ENCODE measurements at regions not wholly inside any gene's neighbourhood (a gene's known extent, or its start where the extent isn't known, plus 50 kb on each side); places are given as distances from the start of the nearest gene placed in this dataset.
"Not testable (repeated sequence)": the region's sequence is repeated elsewhere in the genome, so short reads cannot be mapped to it uniquely, and the experiment has no call there.

DNA sequence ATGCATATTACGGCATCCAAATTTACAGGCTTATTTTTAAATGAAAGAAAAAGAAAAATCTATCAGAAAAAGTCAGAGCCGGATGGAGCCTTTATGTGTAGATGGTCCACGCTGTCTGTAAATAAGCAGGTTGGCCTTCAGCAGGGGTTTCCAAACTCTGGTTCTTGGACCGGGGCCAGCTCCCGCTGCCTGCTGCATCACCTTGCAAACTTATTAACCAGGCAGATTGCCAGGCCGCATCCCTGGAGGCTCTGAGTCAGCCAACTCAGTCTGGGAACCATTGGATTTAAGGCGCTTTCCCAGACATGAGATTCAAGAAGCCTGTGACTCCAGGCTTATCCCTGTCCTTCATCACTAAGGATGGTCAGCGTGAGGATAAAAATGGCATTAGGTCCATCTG lies 212.4 kb downstream of the OPA1 start:
- no peak for DNase-seq

DNA sequence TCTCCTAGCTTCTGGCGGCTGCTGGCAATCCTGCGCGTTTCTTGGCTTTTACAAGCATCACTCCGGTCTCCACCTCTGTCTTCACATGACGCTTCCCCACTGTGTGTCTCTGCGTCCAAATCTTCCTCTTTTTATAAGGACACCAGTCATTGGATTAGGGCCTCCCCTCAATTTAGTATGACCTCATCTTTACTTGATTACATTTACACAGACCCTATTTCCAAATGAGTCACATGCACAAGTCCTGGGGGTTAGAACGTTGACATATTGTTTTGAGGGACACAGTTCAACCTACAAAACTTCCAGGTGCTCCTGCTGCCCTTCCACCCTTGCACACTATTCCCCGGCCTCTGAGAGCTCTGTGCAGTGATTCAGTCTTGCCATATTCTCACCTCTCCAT lies 215.3 kb downstream of the OPA1 start:
- no peak for DNase-seq

DNA sequence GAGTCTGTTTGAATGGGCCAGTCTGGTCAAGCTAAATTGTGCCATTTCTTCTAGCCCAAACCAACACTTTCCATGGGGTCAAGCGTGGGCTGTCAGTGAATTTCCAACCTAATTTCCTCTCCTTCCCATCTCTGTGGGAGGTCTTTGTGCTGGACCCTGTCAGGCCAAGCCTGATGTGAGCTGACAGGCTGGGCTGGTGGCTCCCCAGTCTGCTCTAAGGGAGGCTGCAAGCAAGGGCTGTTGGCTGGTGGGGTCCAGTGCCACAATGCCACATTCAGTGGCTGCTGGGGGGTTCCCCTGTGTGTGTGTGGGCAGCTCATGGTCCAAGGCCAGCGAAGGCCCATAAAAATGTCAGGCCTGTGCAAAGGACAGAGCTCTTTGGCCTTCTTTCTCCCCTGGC lies 216.1 kb downstream of the OPA1 start:
- DNase-seq, result no peak

DNA sequence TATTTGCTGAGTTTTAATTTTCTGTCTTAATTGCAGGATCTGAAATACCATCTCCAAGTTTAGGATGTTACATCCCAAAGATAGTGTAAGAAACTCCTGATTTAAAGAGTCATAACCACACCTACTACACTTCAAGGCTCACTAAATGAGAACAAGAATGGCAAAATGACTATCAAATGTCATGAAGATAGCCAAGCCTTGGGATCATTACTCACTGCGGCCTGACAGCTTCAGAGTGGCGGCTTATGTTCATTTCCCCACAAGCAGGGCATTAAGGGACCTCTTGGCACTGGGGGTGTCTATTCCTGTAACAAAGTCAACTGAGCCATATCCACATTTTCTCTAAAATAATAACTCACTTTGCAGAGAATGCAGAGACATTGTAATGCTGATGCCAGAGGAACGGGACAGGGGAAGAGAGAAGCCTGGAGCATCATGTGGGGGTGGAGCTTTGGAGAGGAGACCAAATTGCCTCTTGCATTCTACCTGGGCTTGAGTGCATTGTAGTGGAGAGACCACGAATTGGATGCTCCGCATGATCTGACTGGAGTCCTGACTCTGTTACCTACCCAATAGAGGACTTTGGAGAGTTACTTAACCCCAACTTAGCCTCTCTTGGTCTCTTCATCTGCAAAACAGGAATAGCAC lies 219.2 kb downstream of the OPA1 start:
- DNase-seq, result no peak

DNA sequence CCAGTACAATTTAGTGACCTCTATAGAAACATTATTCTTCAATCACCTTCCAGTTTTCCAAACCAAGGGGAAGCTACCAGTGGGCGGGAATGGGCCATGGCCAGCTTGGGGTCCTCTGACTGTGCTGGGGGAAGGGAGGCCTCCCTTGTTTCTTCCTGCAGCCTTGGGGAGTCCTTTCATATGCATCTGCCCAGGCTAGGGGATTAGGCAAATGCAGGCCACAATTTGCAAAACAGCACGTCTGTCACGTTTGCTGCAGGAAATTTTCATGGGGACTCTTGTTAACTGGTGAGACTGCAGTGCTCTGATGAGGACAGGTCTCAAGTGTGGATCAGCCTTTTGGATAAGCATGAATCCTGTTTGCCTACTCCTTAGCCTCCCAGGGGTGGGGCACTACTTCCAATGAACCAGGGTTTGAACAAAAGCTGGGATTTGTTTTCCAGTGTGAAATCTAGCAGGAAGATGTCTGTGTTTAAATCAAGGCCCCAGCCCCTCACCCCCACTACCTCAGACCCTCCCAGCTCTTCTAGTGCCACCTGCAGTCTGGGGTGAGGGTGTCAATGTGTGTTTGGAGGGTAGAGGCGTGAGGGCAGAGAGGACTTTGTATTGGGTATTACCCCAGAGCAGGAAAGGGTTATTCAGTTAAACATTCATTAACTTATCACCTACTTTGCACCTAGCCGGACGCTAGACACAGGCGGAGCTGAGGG lies 219.9 kb downstream of the OPA1 start:
- DNase-seq, result no peak

DNA sequence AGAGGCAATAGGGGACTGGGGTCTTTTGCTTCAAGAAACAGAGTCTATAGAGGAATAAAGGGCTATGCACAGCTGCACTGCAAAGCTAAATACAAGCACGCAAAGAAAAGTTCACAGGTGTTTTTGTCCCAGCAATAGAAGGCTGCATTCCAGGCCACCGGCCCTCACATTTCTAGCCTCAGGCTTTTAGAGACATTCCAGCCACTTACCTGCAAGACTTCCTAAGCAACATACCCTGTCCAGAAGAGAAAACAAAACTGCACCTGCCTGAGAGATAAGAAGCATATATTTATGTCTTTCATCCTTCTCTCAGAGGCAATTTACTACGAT lies 220.5 kb downstream of the OPA1 start:
- DNase-seq, result no peak

DNA sequence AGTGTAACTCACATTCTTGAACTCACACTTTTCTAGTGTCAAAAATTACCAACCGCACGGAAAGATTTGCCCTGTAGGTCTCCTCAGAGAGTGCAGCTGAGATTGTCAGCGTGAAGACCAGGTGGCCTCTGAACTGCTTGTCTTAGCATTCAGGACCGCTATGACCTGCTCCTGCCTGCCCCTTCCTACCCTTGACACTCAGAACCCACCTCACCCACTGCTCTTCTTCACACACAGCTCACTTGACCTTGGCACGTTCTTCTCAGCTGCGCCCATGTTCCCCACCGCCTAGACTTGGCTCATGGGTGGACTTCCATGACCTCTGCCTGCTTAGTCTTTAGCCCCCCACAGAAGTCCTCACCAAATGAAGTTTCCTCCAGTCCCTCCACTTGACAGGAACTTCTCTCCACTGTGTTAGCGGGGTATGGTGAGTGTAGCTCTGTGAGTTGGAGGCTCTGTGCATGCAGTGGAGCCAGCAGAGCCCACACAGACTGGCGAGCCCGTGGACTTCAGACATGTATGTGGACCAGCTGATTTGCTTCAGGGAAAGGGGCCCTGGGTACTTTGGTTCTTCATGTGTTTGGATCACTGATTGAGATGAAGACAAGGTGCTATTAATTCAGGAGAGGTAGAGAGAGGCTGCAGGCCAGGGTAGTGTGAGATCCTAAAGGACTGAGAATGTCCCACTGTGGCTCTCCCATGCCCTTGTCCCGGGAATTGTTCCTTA lies 221.3 kb downstream of the OPA1 start:
- no peak for DNase-seq

DNA sequence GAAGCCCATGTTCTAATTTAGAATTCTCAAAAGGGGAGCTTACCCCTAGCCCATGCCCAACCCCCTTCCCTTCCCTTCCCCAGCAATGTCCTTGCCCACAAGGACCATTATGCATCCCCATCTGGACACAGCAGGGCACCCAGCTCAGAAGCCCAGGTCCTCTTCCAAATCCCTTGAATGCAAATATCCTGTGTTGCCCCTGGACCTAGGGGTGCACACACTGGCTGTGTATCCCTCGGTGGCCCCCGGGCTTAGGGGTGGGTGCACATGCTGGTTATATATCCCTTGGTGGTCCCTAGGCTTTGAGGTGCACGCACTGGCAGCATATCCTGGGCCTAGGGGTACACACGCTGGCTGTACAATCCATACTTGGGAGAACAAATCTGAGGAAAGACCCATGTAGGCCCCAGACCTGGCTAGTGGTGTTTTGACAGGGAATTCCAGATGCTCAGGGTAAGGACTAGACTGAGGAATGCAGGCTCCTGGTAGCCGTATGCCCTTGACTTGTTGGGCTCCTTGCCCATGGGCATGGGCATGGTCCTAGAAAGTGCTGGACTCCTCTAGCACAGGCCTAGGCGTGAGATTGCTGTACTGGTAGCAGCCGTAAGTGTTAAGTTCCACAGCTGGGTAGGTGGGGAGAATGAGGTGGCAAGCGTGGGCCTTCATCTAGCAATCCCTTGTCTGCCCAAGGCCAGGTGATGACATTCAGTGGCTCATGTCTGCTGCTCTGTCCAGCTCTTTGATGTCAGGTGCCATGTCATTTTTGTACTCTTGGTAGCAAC lies 222.4 kb downstream of the OPA1 start:
- DNase-seq, result no peak

DNA sequence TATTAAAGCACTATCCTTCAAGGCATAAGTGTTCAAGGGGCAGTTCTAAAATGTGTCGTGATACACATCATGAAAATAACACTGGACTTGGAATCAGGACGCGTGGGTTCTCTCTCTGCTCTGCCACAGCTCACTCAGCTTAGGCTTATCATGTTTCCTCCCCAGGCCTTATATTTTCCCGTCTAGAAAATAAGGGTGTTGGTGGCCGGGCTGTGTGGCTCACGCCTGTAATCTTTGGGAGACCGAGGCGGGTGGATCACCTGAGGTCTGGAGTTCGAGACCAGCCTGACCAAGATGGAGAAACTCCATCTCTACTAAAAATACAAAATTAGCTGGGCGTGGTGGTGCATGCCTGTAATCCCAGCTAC lies 223.0 kb downstream of the OPA1 start:
- DNase-seq, result no peak

DNA sequence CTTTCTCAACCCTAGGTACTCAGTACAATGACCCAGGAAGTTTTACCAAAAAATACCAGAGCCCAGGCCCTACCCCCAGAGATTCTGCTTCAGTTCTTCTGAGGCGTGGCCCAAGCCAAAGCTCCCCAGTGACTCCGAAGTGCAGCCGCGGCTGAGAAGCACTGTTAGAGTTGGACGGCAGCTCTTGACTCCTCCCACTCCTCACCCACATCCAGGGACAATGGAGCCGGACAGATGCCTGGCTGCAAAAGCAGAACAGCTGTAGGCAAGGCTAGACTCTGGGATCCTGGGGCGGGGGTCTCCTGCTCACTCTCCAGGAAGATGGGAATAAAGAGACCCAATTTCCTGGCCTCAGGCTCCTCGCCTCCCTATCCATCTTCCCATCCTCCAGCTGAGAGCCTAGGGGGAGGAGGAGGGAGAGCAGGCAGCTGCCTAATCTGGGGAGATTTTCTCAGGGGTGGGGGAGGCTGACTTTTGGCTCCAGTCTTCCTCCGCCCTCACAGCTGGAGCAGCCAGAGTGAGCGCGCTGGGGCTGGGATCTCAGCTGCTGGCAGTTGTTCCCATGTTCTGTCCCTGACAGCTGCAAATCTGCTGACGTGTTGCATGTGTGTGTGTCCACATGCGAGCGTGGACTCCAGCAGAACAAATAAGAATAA lies 223.8 kb downstream of the OPA1 start:
- DNase-seq, result no peak

DNA sequence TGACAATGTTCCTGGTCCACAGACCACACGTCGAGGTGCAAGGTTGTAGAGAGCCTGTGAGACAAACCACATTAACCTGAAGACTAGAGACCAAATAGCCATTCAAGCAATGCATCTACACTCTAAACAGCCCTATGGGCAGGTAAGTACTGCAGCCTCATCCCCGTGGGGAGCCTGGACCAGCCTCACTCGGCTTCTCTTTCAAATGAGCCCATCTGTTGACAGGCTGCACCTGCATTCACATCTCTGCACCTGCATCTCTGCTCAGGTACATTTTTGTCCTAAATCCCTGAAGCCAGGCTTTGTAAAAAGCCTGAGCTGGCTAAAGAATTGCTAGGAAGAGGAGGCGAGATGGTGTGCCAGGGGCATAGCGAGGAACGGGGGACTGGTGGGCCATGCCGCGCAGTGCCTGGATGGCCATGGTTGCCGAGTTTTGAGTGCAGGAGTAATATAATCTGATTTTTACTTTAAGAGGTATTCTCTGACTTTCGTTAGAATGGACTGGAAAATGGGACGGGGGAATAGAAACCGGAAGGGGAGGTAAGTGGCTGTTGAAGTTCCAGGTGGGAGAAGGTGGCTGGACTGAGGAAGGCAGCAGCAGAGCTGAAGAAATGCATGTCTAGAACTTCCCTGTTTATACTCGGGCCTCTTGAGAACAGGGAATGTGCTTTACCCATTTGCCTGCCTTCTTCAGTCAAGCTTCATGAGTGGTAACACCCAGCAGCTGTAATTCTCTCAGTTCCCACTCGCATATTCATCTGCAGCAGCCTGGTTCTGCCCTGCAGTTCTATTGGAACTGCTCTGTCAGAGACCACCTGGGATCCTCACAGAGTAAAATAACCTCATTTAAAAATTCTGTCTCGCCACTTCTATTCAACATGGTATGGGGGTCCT lies 226.4 kb downstream of the OPA1 start:
- DNase-seq, result no peak

DNA sequence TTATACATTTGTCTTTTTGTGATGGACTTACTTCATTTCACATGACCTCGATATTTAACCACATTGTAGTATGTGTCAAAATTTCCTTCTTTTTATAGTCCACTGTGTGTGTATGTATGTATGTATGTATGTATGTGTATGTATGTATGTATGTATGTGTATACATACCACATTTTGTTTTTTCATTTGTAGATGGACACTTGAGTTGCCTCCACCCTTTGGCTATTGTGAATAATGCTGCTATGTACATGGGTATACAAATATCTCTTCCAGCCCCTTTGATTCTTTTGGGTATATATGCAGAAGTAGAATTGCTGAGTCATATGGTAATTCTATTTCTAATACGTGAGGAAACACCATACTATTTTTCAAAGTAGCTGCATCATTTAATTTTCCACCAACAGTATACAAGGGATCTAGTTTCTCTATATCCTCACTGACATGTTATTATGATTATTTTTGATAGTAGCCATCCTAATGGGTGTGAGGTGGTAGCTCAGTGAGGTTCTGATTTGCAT lies 228.2 kb downstream of the OPA1 start:
- DNase-seq, result no peak

DNA sequence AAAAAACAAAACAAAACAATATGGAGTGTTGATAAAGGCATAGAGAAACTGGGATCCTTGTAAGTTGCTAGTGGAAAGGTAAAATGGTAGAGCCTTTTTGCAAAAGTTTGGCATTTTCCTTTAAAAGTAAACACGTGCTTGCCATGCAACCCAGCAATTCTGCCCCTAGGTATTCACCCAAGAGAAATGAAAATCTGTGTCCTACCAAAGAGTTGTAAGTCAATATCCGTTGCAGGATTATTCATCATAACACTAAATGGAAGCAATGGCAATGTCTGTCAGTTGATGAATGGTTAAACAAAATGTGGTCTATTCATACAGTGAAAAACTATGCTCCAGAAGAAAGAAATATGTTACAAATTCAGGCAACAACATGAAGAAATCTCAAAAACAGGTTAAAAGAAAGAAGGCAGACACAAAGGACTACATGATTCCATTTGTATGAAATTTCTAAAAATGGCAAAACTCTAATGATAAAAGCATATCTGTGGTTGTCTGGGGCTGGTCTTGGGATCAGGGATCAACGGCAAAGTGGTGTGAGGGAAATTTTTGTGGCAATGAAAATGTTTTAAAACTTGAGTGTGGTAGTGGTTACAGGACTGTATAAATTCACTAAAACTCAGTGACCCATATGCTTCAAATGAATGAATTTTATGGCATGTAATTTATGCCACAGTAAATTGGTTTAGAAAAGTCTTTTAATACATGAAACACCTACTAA lies 229.6 kb downstream of the OPA1 start:
- DNase-seq, result no peak

DNA sequence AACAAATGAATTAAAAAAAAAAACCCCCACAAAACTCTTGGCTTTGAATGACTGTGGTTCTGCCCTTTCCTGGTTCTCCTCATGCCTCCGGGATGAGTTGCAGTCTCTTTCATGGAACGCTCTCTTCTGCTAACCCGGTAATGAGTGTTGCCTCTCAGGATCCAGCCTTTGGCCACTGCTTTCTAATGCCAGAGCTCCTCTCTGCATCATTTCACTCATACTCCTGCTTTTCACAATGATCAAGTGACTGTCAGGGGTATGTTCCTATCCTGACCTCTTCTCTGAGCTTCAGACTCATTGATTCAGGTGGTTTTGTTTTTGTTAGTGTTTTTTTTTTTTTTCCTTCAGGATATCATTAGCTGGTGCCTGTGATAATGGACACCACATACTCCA lies 230.2 kb downstream of the OPA1 start:
- DNase-seq, result not testable (repeated sequence)

DNA sequence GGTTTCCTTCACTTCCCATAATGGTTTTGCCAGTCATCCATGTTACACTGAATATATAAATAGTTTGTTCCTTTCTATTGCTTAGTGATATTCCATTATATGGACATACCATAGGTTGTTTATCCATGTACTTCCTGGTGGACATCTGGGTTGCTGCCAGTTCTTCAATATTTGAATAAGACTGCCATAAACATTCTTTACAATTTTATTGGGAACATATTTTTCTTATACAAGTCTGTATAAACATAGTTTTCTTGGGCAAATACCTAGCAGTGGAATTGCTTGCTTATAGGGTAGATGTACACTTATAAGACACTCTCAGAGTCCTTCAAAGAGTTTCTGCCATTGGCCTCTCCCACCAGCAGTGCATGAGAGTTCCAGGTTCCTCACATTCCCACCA lies 231.4 kb downstream of the OPA1 start:
- DNase-seq, result no peak

DNA sequence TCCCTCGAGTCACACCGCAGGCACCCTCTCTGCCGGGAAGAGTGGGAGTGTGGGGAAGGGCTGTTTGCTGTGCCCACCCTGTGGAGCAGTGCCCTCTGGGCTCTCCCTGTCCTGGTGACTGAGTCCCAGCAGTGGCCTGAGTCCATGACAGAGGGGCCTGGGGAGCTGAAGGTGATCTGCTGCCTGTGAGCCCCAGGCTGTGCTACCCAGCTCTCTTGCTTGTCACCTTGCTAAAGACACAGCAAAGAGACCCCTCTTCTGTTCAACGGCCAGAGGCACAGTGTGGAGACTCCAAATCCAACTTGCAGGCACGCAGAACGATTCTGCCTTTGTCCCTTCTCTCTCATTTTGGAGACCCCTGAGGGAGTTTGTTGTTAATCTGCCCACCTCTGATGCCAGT lies 232.6 kb downstream of the OPA1 start:
- DNase-seq, result no peak

DNA sequence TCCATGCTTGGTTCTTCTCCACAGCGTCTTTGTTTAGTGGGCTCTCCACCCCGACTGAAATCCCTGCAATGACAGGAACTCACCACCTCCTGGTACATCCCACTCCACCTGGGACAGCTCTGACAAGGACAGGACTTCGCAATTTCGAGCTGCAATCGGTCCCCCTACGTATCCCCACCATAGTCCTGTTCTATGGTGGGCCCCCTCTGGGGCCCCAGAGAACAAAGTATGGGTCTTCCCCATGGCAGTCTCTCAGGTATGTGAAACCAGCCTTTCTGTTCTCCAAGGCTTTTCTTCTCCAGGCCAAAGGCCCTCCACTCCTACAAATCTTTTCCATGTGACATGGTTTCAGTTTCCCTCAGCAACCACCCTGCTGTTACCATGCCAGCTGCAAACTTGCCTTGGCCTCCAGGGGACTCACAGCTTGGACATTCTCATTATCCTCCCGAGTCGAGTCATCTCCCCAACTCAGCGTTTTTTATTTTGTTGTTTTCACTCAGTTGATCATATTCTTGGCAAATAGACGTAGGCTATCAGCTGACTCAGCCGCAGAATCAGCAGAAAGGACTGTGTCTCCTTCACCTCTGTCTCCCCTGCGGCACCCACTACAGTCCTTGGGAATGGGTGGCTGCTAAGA lies 233.3 kb downstream of the OPA1 start:
- DNase-seq, result no peak

DNA sequence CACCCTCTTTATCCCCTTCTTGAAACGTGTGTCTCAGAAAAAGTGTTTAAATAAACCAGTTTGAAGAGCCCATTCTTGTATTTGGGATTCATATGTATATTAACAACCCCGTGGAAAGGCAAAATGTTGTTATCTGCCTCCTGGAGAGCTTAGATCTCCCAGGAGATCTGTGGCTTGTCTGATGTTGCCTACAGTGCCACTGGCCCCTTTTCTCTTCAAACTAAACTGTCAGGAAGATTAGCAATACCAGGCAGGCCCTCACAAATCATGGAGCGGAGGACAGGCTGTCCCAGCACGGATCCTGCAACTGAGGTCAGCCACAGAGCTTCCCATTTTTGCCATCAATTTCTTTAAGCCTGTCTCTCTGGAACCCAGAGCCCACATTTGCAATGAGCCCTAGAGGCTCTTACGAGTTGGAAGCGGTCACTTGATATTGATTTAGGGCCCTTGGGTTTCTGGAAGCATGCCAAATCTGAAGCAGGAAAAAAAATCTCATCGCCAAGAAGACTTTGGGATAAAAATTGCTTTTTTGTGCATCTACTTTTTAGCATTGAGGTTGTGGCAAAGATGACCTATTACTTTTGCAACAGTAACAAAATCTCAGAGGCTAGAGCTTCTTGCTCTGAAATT lies 234.1 kb downstream of the OPA1 start:
- DNase-seq, result no peak

DNA sequence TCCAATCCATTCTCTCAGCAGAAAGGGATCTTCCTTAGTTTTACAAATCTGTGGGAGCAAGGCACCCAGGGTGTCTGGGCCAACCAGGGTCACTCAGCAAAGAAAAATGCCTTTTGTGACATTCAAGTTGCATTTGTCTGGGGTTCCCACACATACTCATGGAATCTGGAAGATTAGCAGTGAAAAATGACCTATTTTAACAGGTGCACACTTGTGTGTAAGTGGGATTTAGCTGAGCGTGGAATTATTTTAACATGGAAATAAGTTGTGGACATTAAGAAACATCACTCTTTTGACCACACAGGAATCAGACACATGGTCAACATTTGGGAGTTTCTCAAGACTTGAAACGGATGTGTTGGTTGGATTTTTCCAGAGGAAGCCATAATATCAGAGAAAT lies 234.9 kb downstream of the OPA1 start:
- no peak for DNase-seq

DNA sequence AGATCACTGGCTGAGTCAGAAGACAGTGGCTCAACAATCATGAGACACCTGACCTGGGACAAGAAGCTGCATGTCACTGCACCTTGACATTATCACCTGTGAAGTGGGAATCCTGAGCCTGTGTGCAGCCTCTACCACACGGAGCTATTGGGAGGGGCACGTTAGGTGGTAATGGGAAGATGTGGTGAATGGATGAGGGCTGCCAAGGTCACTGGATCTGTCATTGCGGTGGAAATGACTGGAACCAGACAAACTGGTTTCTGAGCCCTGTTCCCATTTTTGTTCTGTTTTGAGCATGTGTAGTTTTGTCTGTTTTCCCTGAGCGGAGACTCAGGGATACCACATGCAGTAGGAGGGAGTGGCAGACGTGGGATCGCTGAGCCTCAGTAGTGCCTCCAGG lies 235.5 kb downstream of the OPA1 start:
- no peak for DNase-seq

Measured in activated T-cell treated with anti-CD3 and anti-CD28 coated beads for 4 hours (primary cell).